Stimulated activated CD8-positive, alpha-beta memory T cell treated with anti-CD3 and anti-CD28 coated beads, Interleukin-12 subunit alpha, Interleukin-12 subunit beta, amount 100 ng/mL, for 4 hours (primary cell): ENCODE measurements at regions not wholly inside any gene's neighbourhood (a gene's known extent, or its start where the extent isn't known, plus 50 kb on each side); places are given as distances from the start of the nearest gene placed in this dataset.
"Not testable (repeated sequence)": the region's sequence is repeated elsewhere in the genome, so short reads cannot be mapped to it uniquely, and the experiment has no call there.

Source experiments
- DNase-seq: peaks from one replicate; pipeline ENCODE4 v3.0.0-alpha.2; 2020; ENCODE audit warnings: low read depth

DNA sequence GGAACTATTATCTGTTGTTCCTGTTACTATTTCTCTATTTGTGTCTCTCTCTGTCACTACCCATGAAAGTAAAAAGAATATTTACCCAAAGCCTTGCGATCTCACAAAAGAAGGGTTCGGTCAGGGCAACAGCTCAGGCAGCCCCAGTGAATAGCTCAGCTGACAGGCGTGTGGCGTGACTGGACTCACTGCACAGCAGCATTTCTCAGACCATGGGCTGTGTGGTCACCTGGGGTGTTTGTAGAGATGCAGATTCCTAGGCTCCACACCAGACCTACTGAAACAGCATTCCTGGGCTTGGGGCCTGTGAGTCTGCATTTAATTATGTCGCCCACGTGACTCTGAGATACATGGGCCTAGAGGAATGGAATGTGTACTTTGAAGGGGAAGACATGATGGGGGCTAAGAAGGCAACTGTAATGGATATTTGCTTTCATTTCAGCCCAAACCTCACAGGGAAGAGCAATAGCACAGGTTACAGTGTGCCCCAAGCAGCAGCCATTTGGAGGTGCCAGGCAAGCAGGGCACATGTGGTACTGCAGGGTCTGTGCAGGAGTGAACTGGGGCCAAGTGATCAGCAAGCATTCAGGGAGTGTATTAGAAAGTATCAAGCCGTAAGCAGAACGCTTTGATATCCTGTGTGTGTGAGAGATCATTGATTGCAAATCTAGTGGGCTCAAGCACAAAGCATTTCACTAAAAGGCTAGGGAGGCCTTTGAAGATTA, 90.4 kb upstream of the RBMS1 start:
- DNase-seq, result no peak

DNA sequence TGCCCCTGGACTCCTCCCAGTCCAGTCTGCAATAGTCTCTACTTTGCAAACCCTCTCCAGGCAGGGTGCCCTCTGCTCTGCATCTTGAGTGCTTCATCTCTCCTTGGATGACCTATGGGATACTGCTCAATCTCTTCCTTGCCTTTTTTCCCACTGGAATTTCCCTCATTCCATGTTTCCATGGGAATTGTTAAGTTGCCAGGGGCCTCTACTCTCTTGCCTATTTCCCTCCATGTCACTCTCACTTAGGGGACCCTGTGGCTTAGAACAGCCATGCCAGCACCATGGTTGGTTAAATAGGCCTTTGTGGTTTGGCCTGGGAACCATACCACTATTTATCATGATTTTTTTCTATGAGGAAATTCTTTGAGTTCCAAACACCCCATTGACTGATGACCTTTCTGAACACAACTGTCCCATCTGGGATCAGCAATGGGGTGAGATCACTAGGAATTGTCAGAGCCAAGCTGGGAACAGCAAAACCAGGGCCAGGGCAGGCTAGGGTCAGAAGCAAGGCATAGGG, 91.4 kb upstream of the RBMS1 start:
- DNase-seq, result no peak

DNA sequence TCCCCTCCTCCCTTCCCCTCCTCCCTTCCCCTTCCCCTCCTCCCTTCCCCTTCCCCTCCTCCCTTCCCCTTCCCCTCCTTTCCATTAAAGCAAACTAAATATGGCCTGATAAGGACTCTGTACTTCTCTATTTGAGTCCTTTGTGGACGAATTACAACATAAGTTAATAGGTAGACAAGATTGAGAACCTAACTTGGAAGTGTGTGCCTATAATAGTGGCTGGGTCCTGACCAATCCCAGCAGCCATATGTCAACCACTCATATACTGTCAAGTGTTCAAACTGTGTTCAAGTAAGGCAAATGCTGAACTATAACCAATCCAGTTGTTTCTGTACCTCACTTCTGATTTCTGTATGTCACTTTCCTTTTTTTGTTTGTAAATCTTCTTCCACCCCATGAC, 97.1 kb upstream of the RBMS1 start:
- DNase-seq, result no peak

DNA sequence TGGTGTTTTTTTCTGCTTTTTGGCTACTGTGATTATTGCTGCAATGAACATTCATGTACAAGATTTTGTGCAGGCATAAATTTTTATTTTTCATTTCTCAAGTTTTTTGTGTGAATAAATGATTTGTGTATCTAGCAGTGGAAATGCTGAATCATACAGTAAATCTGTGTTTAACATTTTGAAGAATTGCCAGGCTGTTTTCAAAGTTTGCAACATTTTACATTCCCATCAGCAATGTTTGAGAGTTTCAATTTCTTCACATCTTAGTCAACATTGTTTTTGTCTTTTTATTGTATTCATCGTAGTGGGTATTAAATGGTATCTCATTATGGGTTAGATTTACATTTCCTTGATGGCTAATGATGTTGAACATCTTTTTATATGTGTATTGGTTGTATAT, 98.8 kb upstream of the RBMS1 start:
- no peak for DNase-seq

GRCh38 chr2:160592993-160593392, 99.4 kb upstream of the RBMS1 start:
- DNase-seq, result no peak

GRCh38 chr2:160596441-160596840, 102.8 kb upstream of the RBMS1 start:
- no peak for DNase-seq

DNA sequence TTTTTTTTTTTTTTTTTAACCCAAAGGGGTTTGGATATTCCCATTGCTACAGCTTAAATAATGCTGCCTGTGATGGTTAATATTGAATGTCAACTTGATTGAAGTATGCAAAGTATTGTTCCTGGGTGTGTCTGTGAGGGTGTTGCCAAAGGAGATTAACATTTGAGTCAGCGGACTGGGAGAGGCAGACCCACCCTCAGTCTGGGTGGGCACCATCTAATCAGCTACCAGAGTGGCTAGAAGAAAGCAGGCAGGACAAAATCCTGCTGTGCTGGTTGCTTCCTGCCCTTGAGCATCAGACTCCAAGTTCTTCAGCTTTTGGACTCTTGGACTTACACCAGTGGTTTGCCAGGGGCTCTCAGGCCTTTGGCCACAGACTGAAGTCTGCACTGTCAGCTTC, 106.8 kb upstream of the RBMS1 start:
- DNase-seq, result not testable (repeated sequence)

DNA sequence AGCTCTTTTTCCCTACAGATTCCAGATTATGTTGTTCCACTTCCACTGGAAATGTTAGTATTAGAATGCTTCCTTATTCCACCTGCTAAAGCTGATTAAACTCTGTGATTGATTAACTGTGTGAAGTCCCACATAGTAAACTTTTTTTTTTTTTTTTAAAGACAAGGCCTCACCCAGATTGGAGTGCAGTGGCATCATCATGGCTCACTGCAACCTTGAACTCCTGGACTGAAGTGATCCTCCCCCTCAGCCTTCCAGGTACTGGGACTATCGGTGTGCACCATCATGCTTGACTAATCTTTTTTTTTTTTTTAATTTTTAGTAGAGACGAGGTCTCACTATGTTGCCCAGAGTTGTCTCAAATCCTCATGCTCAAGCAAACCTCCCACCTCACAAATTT, 108.5 kb upstream of the RBMS1 start:
- DNase-seq, result no peak

DNA sequence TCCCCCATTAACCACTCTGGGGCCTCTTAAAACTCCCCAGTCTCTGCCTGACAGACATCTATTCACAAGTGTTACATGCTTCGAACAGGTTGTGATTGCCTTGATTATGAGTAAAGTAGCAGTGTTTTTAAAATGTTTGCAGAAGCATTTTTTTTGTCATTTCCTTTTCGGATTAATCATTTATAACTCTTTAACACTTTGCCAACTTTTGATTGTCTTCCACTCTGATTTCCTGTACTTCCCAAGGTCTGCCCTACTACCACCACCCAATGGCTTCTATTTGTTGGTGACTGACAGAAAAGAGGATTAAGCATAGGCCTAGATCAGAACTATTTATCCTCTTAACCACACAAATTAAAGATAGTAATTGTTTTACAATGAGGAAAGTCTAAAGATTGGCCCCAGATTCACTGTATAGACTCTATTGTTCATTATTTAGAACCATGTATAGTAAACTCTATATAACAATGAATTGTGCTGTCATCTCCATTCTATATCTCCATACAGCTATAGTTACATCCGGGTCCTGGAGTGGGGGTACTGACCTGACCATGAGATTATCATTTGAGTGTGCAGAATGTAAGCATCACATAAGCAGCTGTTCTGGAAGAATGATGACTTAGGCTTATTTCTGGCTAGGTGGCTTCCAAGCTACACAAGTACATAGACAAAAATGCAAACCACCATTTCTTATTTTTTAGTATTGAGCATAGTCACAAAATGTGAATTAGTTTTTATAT, 110.3 kb upstream of the RBMS1 start:
- no peak for DNase-seq

GRCh38 chr2:160606341-160606740, 112.7 kb upstream of the RBMS1 start:
- DNase-seq, result no peak

- DNase-seq, result no peak
Measured at GRCh38 chr2:160608599-160608998, 115.0 kb upstream of the RBMS1 start.

DNA sequence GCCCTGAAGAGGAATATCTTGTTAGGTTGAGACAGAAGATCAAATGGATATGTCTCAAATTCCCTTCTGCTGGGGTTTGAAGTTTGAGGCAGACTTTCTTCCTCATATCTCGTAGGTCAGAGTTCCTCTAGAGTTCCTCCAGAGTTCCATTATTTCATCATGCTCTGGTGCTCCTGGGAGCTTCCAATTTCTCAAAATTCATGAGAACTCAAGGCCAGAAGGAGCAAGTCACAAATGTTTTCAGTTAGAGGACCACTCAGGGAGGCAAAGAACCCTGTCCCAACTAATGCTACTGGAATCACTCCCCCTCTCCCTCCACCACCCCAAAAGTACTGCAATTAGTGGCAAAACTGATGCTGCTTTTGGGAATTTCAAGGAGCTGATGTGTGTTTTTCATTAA, 115.7 kb upstream of the RBMS1 start:
- no peak for DNase-seq

GRCh38 chr2:160610041-160610440, 116.4 kb upstream of the RBMS1 start:
- DNase-seq, result no peak

DNA sequence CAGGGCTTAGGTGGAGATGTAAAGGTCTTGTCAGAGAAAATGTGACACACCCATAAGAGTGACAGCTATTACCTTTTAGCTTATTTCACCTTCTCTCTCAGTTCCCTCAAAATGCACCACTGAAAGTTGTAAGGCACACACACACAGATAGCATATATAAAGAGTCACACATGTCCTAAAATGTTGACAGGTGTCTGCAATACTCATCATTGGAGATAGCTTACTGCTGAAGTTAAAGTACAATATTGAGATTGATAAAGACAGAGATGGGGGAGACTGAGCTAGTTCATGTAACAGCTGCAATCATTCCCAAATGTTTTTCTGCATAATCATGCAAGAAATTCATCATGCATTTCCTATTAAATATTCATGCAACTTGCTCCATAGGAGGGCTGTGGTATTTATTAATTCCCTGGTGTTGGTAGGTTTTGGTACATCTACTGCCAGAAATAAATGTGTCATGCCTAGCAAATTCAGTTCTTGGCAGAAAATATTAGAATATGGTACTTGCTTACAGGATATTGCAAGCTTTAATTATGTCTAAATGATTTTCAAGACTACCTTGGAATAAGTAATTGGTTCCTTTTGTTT, 118.8 kb upstream of the RBMS1 start:
- DNase-seq, result no peak

- DNase-seq, result no peak
Measured at GRCh38 chr2:160613466-160614153, 120.0 kb upstream of the RBMS1 start.

GRCh38 chr2:160614391-160614790, 120.8 kb upstream of the RBMS1 start:
- DNase-seq, result no peak

DNA sequence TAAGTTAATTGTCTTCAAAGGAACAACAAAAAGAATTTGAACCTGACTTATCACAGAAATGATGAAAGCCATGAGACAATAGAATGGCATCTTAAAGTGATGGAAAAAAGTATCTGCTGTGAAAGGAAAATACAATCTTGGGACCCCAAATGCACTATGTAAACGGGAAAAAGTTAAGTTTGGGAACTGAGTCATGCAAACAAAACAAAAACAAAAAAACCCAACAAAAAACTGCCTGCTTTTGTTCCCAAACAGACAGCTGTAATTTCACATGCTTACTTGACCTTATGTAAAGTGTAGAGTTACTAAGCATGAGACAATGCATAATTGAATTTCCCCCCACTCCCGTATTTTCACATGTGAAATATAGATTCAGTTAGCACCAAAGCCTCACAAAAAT, 122.1 kb upstream of the RBMS1 start:
- no peak for DNase-seq

GRCh38 chr2:160616149-160616548, 122.5 kb upstream of the RBMS1 start:
- DNase-seq, result no peak

DNA sequence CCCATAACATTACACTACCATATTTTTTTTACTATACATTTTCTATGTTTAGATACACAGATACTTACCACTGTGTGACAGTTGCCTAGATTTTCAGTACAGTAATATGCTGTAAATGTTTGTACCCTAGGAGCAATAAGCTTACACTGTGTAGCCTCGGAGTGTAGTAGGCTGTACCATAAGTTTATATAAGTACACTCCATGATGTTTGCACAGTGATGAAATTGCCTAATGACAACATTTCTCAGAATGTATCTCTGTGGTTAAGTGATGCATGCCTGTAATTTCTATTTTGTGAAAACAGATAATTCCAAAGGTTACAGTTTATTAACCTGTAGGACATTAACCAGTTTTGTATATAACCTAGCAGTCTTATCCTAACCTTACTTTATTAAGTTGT, 128.1 kb upstream of the RBMS1 start:
- DNase-seq, result no peak

GRCh38 chr2:160628020-160628637, 134.5 kb upstream of the RBMS1 start:
- not testable (repeated sequence) for DNase-seq

- no peak for DNase-seq
Measured at GRCh38 chr2:160628811-160629210, 135.2 kb upstream of the RBMS1 start.
